DMS 273 (cell line): ENCODE measurements at regions not wholly inside any gene's neighbourhood (a gene's known extent, or its start where the extent isn't known, plus 50 kb on each side); places are given as distances from the start of the nearest gene placed in this dataset.

Experiments
- DNase-seq: peaks from one replicate; lab custom pipeline; 2025; ENCODE audit not compliant: unreplicated experiment; lab: John Stamatoyannopoulos, UW

DNA sequence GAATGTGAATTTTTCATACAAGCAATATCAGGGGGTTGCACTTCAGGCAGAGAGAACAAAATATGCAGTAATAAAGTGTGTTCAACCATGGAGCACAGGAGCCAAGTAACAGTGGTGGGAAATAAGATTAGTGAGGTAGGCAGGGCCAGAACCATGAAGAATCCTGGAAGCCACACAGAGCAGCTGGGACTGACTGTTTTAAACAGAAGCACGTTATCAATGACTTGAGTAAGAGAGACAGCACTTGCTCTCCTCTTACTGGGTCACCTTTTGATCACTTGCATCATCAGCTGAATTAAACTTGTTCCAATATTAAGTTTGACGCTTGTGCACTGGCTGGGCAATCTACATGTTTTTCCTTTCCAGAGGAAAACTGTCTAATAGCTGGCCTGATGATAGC is 238.5 kb downstream of the TBX18 start:
- DNase-seq = no peak

- no peak for DNase-seq
Observed at GRCh38 chr6:84524636-84525035, 239.8 kb downstream of the TBX18 start.

GRCh38 chr6:84522135-84522549 is 242.3 kb downstream of the TBX18 start:
- DNase-seq = no peak

DNA sequence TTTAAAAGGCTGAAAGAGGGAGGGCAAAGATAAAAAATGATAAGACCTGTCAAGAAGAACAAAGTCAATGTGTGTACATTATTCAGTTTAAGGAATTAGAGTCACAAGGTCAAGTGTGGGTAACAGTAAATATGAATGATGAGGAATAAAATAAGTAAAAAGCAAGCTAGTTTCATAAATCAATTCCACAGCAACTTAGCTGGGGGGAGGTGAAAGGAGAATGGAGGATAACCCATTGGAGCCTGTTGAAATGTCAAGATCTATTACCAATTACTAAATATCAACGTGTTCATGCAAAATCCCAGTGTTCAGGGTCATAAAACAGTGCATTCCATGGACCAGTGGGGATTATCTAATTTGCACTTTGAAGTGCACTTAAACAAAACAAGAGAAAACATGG is 242.9 kb downstream of the TBX18 start:
- DNase-seq = no peak

DNA sequence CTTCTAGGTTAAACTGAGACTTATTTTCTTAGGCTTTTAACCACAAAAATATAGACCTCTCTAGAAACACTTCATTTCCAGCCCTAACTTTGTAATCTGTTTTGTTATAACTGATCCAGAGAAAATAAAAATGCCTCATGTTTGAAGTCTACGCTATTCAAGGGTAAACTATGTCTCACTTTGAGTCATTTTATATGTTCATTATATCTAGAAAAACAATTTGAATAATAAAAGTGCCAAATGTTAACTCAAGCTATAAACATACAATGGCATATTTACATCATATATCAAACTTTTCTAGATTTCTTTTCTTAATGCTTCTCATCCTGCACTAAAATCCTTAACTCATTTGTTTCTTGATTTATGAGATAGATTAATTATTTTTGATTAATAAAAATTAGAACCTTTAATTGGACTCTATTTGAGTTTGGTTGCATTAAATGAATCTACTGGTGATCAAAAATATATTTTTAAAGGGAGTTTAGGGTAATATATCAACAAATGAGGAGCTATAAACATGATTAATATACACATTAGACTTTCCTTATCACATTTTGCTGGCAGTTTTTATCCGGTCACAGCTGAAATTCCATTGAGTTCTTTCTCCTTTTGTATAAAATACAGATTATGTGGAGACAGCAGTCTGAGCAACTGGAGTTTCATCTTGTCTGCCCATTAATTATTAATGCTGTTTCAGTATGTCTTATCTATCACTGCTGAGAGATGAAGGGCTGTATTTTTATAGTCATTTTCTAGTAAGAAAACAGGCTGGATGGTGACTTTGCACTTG is 246.5 kb downstream of the TBX18 start:
- DNase-seq = no peak

- DNase-seq = no peak
Observed at GRCh38 chr6:84516154-84516553, 248.2 kb downstream of the TBX18 start.

DNA sequence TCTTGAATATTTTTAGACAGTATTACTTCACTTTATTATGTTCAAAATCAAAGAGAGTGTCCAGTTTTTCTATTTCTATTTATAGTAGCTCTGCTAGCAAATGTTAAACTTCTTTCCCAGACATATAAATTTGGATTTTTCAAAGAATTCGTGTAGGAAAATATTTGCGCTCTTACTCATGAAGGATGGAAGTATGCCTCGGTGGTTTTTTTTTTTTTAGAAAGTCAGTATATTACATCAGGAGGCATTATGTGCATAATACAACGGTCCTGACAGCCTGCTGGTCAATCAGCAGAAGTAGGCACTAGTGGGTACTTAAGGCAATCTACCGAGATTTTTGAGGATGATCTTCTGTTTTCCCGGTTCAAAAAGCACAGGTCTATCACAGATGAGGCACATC is 249.3 kb downstream of the TBX18 start:
- no peak for DNase-seq

- no peak for DNase-seq
Observed at GRCh38 chr6:84514089-84514971, 250.1 kb downstream of the TBX18 start.

DNA sequence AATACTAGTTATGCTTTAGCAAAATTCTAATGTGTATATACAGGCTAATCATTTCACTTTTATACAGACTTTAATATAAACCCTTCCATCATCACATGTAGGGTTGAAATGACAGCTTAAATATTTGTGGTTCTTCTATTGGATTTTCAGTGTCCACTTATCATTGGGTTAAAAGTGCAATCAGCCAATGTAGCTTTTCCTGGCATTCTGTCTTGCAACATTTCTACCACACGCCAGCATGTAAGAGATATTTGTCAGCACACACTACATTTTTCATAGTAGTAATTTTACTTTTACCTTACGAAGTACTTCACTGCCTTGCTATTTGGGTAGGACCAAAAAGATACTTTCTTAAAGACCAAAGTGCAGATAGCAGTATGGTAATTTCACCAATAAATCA is 252.0 kb downstream of the TBX18 start:
- no peak for DNase-seq

DNA sequence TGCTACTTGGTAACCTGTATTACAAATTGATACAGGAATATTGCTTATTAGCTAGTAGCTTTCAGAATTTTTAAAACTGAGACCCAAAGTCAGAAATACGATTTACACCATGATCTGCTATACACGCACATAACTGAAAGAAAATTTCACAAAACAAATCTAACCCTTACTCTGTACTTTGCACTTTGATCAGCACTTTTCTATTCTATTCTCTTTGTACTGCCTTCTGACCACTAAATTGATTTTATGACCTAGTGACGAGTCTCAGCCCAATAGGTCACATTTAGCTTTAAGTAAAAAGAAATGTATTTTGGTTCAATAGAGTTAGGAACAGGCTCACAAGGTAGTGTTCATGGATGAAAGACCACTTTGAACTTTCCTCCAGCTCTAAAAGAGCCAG is 252.5 kb downstream of the TBX18 start:
- no peak for DNase-seq

DNA sequence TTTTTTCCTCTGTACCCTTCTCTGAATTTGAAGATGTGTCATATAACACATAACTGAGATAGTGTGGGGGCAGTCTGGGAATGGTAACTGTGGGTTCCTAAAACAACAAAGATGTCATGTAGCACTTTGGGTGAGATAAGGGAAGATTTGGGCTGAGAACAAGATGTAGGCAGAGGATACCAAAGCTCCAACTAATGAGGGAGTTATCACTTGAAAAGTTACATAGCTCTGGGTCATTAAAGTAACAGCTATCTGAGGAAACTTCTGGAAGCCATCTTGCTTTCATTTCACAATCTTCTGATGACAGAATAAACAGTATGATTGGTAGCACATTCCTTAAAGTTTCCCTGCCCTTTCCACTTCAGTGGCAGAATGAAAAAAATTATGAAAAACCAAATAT is 255.4 kb downstream of the TBX18 start:
- no peak for DNase-seq

DNA sequence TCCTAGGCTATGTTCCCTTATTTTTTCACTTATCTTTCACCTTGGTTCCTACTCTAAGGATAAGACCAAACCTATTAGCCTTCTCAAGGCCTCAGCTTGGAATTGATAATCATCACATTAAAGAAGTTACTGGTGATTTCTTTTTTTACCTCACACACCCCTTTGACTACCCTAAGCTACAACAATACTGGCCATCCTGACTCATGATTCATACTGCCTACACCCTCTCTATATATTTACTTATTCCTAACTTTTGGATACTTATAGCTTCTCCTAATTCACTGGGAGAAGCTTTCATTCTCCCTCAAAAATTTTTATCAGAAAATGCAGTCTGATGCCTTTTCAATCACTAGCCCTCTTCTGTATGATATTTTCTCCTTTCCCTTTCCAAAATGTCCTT is 256.1 kb downstream of the TBX18 start:
- DNase-seq = no peak

DNA sequence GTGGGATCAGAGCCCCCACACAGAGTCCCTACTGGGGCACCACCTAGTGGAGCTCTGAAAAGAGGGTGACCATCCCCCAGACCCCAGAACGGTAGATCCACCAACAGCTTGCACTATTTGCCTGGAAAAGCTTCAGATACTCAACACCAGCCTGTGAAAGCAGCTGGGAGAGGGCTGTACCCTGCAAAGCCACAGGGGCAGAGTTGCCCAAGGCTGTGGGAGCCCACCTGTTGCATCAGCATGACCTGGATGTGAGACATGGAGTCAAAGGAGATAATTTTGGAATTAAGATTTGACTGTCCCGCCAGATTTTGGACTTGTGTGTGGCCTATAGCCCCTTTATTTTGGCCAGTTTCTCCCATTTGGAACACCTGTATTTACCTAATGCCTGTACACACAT is 260.4 kb downstream of the TBX18 start:
- DNase-seq = no peak

GRCh38 chr6:84501315-84501714 is 263.1 kb downstream of the TBX18 start:
- DNase-seq = no peak

GRCh38 chr6:84500726-84501125 is 263.7 kb downstream of the TBX18 start:
- DNase-seq = no peak

- DNase-seq = no peak
Observed at GRCh38 chr6:84498905-84499304, 265.5 kb downstream of the TBX18 start.

GRCh38 chr6:84492241-84493165 is 265.1 kb upstream of the CEP162 start:
- no peak for DNase-seq

DNA sequence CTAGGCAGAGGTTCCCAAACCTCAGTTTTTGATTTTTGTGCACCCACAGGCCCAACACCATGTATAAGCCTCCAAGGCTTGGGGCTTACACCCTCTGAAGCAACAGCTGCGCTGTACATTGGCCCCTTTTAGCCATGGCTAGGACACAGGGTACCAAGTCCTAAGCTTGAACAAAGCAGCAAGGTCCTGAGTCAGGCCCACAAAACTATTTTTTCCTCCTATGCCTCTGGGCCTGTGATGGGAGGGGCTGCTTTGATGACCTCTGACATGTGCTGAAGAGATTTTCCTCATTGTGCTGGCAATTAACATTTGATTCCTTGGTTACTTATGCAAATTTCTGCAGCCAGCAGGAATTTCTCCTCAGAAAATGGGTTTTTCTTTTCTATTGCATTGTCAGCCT is 262.2 kb upstream of the CEP162 start:
- no peak for DNase-seq

GRCh38 chr6:84486526-84486925 is 259.1 kb upstream of the CEP162 start:
- no peak for DNase-seq

- DNase-seq = no peak
Observed at GRCh38 chr6:84469144-84469543, 241.7 kb upstream of the CEP162 start.

DNA sequence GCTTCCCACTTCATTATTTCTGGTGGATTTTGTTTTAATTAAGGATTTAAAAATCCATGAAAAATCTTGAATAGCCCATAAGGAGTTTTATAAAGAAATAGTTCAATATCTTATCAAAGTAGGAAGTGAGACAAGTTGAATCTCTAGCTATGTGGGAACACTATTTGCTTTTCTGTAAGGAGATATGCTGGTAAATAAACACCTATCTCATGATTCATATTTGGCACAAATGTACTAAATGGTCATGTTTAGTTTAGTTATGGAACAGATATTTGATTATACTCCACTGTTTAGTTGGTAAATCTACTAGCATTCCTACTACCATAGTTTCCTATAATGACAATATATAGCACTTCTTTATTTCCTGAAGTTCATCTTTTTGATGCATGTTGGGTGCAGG is 239.9 kb upstream of the CEP162 start:
- no peak for DNase-seq
